ENCODE measurements at regions not wholly inside any gene's neighbourhood (a gene's known extent, or its start where the extent isn't known, plus 50 kb on each side); places are given as distances from the start of the nearest gene placed in this dataset.

GRCh38 chr4:119834906-119835612, 206.5 kb upstream of the PDE5A start:
- TF ChIP-seq NCOA2 (IDR thresholded peaks at IDR 0.05; ENCODE audit: partially characterized antibody in 2 of 2) (no peak), MAX (CRISPR knock-in tag; IDR thresholded peaks at IDR 0.05) (no peak), PHF20 (IDR thresholded peaks at IDR 0.05; ENCODE audit: partially characterized antibody) (no peak)

Measured in K562 (cell line).